ENCODE measurements at regions not wholly inside any gene's neighbourhood (a gene's known extent, or its start where the extent isn't known, plus 50 kb on each side); places are given as distances from the start of the nearest gene placed in this dataset.

DNA sequence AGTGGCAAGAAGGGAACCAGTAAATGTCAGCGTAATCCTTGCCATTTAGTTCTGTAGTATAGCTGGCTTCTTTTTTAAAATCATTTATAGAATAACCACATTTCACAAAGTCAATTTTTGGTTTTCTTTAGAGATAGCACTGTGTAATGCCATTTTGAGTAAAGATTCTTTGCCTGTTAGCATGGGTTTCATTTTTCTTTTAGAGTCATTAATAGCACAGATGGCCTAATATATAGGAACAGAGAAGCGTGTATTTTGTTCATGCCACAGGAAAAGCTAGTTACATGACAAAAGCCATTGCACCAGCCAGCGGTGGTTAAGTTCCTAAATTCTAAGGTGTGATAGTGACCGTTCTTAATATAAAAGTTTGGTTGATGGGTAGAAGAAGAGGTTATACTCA is 1363.9 kb downstream of the MAT2B start:
- DNase-seq = no peak

DNA sequence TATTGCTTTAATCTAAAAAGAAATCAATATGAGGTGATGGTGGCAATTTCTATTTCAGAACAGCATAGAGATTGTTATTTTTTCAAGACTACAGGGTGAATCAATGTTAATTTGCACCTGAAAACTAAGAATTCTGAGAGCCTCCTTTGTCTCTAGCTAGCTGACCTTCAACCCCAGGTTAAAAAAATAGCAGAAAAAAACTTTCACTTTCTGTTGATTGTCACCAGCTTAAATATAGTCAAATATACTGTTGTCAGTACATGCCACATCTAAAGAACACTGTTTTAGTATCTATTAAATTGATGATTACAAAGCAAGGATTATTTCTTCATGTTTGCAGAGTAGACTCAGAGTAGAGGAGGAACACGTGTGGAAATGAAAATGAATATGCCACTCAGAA is 1371.4 kb downstream of the MAT2B start:
- ATAC-seq (no peak), DNase-seq (no peak)

More for the DNA sequence above, 1363.9 kb downstream of the MAT2B start:
- ATAC-seq = no peak

DNA sequence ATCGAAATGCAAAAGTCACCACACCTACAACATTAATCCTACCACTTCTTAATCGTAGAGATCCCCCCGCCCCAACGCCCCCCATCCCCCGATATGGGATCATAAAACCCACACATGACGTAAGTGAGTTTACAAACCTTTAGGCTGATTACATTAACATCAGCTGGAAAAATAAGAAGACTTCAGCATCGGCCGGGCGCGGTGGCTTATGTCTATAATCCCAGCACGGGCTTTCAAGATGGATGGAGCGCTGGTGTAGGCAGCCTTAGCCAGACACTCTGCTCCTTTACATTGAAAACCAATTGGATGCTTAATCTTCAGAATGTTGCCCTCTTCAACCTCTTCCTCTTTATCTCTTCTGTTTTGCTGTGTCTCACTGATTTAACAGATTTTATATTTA is 1376.0 kb downstream of the MAT2B start:
- ATAC-seq (no peak), DNase-seq (no peak)

DNA sequence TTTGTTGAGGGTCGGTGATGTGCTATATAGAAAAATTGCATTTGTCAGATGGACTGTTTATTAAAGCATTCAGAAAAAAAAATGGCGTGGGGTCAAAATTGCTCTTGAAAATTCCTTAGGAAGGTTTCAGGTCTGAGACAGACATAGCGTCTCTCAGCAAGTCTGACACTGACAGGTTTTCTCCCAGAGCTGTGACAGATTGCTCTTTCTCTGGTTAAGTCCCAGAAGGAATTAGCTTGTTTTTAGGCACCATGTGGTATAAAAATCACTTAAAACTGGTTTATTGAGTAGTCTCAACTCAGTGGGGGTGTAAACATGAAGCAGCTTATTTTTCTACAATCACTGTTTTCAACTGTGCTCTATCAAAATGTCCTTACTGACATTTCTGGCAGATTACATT is 1379.8 kb downstream of the MAT2B start:
- DNase-seq (no peak), ATAC-seq (no peak)

DNA sequence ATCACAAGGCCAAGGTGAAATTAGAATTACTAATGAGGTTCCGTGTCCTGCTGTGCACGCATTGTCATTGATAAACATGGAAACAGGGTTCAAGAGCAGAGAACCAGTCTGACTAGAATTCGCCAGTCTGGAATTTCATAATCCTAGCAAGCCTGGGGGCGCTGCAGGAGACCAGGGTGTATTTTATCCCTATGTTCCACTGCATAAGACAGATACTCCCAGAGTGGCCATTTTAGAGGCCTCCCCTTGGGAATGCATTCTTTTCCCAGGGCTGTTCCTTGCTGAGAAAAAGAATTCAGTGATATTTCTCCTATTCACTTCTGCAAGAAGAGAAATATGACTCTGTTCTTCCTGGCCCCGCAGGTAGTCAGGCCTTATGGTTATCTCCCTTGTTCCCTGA is 1387.7 kb downstream of the MAT2B start:
- no peak for DNase-seq
- ATAC-seq = no peak

DNA sequence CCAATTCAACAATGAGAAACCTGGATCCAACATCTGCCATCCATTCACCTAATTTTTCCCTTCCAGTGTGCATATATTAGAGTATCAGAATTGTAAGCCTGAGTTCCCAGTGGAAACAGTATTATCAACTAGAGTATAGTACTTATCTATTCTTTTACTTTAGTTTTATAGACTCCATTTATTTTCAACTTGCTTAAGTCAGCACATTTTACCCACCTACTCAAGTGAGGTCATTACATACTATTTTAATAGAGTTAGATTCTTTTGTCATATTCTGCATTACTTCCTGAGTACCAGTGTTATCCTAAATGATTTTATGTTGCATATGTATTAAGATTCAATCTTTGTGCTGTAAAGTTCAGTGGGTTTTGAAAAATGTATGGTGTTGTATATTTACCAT is 1393.3 kb downstream of the MAT2B start:
- ATAC-seq (no peak), DNase-seq (no peak)

DNA sequence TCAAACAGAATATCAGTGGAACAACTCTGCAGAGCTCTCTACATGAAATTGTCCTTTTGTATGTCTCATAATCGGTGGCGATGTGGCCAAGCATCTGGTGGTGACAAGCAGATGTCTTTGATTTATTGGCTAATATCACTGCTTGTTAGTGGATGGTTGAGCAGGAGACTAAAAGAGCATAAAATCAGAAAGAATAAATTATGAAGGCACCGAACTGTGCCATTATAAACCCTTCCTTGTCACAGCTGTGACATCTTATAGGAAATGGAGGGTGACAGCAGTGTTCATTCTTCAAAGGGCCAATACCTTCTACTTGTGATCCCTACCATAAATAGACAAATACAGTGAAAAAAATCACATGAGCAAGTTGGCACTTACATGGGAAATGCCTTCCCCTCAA is 1404.3 kb downstream of the MAT2B start:
- no peak for DNase-seq
- no peak for ATAC-seq

DNA sequence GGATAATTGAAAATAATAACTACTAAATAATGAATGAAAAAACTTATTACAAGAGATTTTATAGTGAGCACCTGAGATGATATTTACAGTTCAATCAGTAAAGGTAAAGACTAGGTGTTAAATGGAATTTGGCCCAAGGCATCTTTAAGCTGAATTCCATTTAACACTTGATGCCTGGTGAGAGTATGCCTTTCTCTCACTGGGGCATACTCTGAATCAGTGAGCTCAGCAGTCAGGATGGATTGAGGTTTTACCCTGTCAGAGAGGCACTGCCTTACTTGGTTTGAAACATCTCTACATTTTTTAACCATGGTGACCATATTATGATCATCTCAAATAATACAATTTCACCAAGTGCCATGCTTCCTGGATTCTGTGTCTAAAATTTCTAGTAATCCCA is 1416.3 kb downstream of the MAT2B start:
- no peak for DNase-seq
- no peak for ATAC-seq

DNA sequence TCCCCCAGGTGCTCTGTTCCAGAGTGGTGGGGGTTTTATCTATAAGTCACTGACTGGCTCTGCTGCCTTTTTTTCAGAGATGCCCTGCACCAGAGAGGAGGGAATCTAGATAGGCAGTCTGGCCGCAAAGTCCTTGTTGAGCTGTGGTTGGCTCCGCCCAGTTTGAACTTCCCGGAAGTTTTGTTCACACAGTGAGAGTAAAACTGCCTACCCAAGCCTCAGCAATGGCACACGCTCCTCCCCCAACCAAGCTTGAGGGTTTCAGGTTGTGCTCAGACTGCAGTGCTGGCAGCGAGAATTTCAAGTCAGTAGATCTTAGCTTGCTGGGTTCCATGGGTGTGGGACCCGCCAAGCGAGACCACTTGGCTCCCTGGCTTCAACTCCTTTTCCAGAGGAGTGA is 1428.6 kb downstream of the MAT2B start:
- ATAC-seq = no peak
- DNase-seq = no peak

DNA sequence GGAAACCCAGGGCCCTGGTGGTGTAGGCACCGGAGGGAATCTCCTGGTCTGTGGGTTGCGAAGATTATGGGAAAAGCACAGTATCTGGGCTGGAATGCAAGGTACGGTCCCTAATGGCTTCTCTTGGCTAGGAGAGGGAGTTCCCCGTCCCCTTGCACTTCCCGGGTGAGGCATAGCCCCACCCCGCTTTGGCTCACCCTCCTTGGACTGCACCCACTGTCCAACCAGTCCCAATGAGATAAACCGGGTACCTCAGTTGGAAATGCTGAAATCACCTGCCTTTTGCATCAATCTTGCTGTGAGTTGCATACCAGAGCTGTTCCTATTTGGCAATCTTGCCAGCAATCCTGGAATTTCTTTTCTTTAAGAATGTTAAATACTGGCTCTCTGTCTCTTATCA is 1429.1 kb downstream of the MAT2B start:
- no peak for ATAC-seq
- DNase-seq = no peak

DNA sequence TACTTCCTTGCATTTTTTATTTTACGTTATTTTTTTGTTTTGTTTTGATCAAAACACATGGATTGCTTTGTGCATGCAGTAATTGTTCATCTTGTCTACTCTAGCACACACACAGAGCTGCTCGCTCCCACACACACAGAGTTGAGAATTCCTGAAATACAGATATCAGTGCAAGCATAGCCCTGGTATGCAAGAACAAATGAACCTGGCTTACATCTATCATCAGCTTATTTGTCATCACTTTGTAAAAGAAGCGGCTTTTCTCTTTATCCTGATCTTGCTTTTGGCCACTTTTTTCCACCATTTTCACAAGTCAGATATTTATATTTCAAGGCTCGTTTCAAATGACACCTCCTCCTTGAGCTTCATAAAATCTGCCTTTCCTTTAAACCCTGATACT is 1435.7 kb downstream of the MAT2B start:
- ATAC-seq = no peak

DNA sequence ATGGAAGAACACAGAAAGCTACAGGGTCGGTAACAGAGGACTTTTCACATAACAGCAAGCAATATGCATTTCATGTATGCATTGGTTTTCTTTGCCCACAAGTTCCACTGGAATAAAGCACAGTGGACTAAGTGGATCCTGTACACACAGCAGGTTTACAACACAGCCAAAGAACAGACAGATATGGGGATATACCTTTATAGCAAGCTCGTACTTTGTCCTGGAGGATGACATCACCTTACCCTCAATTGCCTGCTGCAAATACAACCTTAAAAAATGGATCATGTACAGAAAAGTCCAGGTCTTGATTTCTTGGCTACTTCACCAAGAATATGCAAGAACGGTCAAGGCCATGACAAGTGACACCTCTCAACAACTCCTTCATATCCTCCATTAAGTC is 1445.5 kb downstream of the MAT2B start:
- DNase-seq (no peak), ATAC-seq (no peak)

More for the DNA sequence above, 1435.7 kb downstream of the MAT2B start:
- DNase-seq = no peak

DNA sequence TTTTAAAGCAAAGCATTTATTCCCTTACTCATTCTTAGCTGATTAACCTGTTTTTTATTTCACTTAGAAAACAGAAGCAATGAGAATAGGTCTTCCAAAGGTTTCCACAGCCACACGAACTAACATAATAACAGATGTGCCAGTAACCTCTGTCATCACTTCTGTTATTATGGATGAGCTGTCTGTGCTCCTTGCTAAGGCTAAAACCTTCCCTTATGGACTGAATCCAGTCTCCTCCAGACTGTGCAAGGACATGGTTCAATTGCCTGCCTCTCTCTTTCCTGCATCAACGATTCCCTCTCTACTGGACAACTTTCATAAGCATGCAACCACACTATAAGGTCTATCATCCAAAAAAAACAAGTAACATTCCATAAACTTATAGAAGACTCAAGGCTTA is 1446.2 kb downstream of the MAT2B start:
- ATAC-seq = no peak
- no peak for DNase-seq

DNA sequence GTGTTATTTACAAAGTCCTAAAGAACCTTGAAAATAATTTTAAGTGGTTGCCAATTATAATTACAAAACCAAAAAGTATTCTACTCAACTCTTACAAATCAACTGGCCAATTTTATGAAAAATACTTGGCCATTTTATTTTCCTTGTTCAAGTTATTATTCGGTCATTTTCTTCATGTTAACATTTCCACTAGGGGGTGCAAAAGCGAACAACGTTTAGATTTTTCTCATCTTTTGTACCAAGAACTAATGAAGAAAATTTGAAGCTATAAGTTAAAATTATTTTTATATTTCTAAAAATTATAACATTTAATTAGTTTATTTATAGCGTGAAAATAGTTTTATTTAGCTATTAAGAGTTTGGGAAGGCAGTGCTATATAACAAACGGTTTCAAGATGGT is 1453.3 kb downstream of the MAT2B start:
- no peak for DNase-seq
- no peak for ATAC-seq

DNA sequence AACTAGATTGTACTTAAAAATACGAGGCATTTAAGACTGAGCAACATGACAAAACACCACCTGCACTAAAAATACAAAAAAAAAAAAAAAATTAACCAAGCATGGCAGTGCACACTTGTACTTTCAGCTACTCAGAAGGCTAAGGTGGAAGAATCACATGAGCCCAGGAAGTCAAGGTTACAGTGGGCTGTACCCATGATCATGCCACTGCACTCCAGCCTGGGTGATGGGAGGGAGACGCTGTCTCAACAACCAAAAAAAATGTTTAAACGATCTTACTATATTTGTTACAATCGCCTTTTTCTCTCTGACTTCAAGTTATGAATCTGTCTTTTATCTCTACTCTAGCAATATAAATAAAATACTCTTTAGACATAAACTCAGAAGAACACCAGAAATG is 1454.3 kb downstream of the MAT2B start:
- ATAC-seq (no peak), DNase-seq (no peak)

DNA sequence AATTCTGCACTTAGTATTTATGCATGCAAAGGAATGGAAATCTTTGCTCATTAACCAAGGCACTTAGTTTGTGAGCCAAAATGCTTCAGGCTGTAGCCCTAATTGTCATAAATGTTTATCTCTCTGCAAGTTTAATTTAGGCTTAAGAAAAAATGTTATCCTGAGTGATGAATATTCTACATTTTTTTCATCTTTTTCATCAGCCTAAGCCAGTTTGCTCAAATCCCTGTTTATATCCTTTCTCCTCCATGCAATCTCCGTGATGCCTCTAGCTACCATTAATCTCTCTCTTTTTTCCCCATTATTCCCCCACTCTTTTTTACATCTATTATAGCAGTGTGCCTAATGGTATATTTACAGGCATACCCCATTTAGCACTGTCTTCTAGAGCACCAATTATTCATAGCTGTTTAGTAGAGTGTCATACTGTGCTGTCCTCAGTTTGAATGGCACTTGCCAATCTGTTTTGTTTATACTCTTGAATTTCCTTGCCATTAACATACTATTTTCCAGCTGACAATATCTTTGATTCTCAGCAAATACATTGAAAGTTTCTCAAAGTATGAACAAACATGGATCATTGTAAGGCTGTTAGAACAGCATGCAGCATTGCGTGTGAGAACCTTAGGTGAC is 1457.0 kb downstream of the MAT2B start:
- DNase-seq (no peak), ATAC-seq (no peak)

DNA sequence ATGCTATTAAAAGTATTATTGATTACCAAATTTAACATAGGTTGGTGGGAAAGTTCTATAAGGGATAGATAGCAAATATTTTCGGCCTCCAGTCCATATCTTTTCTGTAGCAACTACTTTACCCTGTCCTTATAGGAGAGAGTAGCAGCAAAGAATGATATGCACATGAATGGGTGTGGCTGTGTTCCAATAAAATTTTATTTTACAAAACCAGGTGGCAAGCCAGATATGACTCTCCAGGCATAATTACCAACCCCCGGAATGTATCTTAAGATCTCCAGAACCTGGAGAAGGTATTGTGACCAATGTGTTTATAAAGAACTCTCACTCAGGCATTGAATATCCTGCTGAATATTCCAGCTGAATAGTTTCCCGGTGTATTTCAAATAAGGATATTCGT is 1461.2 kb downstream of the MAT2B start:
- ATAC-seq = no peak
- no peak for DNase-seq

DNA sequence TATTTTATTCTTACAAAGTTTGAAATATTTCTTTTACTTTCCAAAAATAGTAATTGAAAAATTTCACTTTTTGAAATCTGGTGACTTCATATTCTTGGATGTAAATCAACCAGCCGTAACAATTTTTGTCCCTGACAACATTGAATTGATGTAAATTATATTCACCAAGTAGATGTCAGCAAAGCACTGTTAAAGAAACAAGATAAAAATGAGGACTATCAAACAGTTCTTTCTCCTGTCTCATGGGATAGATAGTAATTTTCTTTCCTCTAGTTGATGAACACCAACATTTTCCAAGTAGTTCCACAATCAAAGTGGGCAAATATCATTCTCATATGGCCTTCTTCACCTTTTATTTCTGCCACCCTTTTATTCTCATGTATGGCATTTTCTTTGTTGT is 1461.9 kb downstream of the MAT2B start:
- ATAC-seq (no peak), DNase-seq (no peak)

DNA sequence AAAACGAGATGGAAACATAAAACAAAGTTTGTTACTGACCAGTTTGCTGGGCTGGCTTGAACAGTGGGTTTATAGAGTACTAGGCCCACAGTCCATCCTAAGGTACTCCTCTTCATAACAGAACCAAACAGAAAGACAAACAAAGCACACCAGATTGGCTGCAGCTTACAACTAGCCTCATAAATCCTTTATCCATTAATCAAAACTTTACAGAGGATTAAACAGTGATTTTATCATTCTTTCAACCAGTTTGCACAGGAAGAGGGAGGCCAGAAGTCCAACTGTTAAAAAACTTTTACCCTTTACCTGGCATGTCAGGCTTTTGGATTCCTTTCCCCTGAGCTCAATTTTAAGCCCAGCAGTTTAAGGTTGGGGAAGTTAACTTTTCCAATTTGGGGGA is 1467.6 kb downstream of the MAT2B start:
- no peak for DNase-seq
- ATAC-seq = no peak

DNA sequence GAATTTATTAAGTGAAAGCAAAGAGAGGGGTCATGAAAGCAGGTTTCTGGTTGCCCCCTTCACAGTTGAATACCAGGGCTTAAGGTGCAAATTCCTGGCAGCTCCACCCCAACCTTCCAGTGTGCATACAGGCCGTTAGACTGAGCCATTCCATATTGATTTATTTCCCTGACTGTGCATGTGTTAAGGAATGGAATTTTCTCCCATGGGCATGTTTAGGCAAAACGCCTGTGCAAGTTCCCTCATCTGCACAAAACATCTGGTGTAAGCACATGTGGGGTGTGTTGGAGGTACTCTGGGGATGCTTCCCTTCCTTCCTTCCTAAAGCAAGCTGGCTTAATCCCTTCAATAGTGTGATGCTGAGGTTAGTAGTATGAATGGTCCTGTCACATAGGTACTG is 1470.6 kb downstream of the MAT2B start:
- no peak for DNase-seq

DNA sequence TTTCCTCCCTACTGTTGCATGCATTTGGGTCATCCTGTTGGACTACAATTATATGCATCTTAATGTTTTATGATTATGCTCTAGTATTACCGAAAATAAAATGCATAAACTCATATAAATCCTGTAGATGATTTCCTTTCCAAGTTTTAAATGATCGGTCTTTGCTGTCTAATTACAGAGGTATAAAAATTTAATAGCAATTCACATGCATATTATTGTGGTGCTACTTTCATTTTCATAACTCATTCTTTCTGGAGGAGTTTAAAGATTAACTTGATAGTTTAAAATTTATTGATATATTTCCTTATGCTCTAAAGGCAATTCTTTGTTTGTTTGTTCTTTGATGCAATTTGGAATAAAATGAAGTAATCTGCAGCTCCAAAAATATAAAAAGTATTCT is 1475.1 kb downstream of the MAT2B start:
- DNase-seq = no peak
- no peak for ATAC-seq

More for the DNA sequence above, 1470.6 kb downstream of the MAT2B start:
- ATAC-seq = no peak

DNA sequence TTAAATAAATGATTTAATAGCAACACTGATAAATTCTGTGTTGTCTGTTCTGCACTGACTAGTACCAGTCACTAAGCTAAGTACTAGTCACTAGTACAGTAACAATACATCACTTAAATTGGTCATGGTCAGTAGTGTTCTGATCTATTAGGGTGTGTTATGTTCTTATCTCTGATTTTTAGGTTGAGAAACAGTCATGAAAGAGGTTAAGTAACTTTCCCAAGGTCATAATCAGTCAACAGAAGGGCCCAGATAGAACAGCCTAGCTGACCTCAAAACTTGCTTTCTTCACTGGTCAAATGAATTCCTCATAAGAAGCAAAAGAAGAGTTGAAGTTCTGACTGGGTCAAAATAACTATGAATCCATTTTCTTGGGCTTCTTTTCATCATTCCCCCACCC is 1492.7 kb downstream of the MAT2B start:
- ATAC-seq (no peak), DNase-seq (no peak)

DNA sequence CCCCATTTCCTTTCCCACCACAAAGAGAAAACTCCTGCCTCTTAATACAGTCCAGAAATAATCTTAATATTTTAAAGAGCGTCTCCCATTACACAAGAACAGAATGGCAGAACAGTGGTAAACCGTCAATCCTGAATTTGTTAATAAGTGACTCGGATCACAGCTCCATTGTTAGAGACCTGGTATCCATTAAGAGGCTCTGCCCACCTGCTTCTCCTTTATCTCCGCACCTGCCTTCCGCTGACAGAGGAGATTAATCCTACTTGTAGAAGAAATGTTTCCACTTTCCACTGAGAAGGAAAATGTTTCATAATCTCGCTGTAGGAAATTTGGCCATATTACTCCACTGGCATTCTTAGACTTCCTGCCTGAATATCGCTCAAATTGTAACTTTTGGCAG is 1493.2 kb downstream of the MAT2B start:
- no peak for DNase-seq
- no peak for ATAC-seq

DNA sequence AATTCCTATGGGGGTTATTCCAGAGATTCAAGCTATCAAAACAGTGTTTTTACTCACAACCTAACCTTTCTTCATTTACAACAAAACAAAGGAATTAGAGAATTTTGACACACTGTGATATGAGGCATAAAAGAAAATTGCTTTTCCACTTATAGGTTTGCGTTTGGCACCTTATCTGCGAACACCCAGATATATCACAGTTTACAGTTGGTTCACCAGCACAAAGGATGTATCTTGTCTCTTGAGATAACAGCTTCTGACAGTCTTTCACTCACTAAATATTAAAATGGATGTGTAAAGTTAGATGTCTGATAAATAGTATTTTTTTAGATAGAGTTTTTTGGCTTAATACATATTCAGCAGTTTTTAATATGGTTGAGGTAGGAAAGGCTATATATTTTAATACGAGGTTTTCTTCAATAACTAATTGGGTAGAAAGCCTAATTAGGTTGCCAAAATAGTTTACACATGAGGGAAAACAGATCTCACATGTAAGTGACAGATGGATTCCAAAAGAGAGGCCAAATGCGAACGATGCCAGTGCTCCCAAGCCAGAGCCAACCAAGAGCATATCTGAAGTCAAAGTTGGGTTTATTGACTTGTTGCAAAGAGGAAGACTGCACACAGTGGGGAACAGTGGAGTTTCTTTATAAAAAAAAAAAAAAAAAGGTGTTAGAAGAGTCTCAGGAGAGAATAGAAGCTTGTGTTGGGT is 1495.2 kb downstream of the MAT2B start:
- no peak for ATAC-seq
- DNase-seq = no peak
